ENCODE measurements at regions not wholly inside any gene's neighbourhood (a gene's known extent, or its start where the extent isn't known, plus 50 kb on each side); places are given as distances from the start of the nearest gene placed in this dataset.

DNA sequence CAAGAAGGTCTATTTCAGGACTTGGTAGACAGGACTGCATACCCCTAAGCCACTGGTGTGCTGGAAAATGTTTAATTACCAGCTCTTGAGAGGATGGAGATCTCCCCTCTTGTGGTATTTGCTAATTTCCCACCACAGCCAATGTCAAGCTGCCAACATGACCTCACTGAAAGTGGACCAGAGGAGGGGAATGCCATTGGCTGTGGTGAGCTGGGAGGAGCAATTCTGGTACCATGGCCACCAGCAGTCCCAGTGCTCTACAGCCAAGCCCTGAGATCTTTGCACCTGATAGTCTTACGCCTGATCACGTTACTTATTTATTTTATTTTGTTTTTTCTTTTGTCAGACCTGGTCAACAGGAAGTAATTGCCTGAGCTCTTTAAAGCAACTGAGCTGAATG, 82.5 kb upstream of the BCL6 start:
- H3K4me3 ChIP-seq (ENCODE audit: low read depth, poor library complexity, severe bottlenecking): no peak overlapping the region
- no peak for DNase-seq (ENCODE audit: low spot score in 2 of 2)
- intact Hi-C loops (cut with DNase I; ENCODE audit: low total_unique reads): no loop called here
- no peak for TF ChIP-seq POLR2A (IDR thresholded peaks at IDR 0.05)
- TF ChIP-seq, protein P1, sequence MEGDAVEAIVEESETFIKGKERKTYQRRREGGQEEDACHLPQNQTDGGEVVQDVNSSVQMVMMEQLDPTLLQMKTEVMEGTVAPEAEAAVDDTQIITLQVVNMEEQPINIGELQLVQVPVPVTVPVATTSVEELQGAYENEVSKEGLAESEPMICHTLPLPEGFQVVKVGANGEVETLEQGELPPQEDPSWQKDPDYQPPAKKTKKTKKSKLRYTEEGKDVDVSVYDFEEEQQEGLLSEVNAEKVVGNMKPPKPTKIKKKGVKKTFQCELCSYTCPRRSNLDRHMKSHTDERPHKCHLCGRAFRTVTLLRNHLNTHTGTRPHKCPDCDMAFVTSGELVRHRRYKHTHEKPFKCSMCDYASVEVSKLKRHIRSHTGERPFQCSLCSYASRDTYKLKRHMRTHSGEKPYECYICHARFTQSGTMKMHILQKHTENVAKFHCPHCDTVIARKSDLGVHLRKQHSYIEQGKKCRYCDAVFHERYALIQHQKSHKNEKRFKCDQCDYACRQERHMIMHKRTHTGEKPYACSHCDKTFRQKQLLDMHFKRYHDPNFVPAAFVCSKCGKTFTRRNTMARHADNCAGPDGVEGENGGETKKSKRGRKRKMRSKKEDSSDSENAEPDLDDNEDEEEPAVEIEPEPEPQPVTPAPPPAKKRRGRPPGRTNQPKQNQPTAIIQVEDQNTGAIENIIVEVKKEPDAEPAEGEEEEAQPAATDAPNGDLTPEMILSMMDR (IDR thresholded peaks at IDR 0.05): no peak
- whole genome bisulfite sequencing, 2 donors: 79 to 80% methylated on average over 2 of the region's 2 CpGs

DNA sequence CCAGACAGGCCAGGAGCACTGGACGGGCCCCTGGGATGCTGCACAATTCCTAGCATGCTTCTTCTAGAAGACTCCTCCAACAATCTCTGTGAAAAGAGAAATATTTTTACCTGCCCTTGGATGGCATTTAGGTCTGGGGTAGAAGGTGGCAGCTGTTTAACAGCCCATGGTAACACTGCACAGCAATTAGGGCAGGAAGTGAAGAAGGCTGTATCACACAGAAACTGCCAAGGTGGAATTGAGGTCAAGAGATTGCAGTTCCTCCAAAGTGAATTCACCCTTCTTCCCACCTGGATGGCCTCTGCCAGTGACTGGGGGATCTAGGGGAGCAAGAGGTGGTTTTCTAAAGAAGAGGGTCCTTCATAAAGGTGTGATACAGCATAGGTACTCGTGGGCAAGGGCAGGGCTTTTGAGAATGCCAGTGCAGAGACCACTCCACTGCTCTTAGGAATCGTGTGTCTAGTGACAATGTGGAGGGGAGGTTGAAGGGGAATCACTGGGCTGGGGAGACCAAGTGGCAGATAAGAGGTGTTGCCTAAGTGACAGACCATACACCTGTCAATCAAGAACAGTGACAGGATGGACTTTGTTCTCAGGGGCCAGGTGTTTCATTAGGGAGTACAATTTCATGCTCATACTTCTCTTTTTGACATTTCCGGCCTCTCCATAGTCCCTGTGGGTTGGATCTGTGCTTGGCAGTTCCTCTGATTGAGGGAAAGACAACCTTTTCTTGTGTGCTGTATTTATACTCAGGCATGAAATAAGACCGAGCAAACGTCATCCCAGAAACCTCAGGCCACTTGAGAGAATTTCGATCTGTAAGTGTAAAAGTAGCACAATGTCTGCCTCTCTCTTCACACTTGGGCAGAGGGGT, 83.5 kb upstream of the BCL6 start:
- no peak for DNase-seq (ENCODE audit: low spot score in 2 of 2)
- 70 to 82% methylated on average over 7 of the region's 7 CpGs for WGBS, 2 donors
- TF ChIP-seq, protein P1 (IDR thresholded peaks at IDR 0.05): no peak
- no peak for TF ChIP-seq POLR2A (IDR thresholded peaks at IDR 0.05)
- intact Hi-C loops (cut with DNase I; ENCODE audit: low total_unique reads): no loop called here
- no peak overlapping the region for H3K4me3 ChIP-seq (ENCODE audit: low read depth, poor library complexity, severe bottlenecking)

DNA sequence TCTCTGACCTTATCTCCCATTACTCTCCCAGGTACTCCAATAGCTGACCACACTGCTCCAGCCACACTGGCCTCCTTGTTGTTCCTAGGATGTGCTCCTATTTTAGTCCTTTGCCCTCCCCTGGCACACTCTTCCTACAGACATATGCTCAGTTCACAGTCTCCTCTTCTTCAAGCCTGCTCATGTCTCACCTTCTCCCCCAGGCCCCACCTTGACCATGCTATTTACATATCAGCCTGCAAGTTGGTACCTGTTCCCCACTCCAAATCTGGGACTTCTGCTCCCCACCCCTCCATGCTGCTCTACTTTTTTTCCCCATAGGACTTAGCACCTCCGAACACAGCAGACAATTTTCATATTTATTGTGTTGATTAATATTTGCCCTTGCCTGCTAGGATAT, 84.9 kb upstream of the BCL6 start:
- H3K4me3 ChIP-seq (ENCODE audit: low read depth, poor library complexity, severe bottlenecking): no peak overlapping the region
- no peak for TF ChIP-seq POLR2A (IDR thresholded peaks at IDR 0.05)
- TF ChIP-seq, protein P1 (IDR thresholded peaks at IDR 0.05): no peak
- 67% methylated on average over 1 of the region's 1 CpG for WGBS, 2 donors
- intact Hi-C loops (cut with DNase I; ENCODE audit: low total_unique reads): no loop called here
- DNase-seq (ENCODE audit: low spot score in 2 of 2): no peak

- WGBS, 2 donors: 84 to 85% methylated on average over 9 of the region's 9 CpGs
- DNase-seq (ENCODE audit: low spot score in 2 of 2): no peak
- intact Hi-C loops (cut with DNase I; ENCODE audit: low total_unique reads): no loop called here
- no peak overlapping the region for H3K4me3 ChIP-seq (ENCODE audit: low read depth, poor library complexity, severe bottlenecking)
- TF ChIP-seq POLR2A (IDR thresholded peaks at IDR 0.05): no peak
- TF ChIP-seq, protein P1 (IDR thresholded peaks at IDR 0.05): no peak
Measured at GRCh38 chr3:187831125-187832051, 86.1 kb upstream of the BCL6 start.

GRCh38 chr3:187832202-187832601, 86.9 kb upstream of the BCL6 start:
- DNase-seq (ENCODE audit: low spot score in 2 of 2): no peak
- no peak overlapping the region for H3K4me3 ChIP-seq (ENCODE audit: low read depth, poor library complexity, severe bottlenecking)
- intact Hi-C loops (cut with DNase I; ENCODE audit: low total_unique reads): no loop called here
- TF ChIP-seq, protein P1 (IDR thresholded peaks at IDR 0.05): no peak
- no peak for TF ChIP-seq POLR2A (IDR thresholded peaks at IDR 0.05)
- WGBS, 2 donors: 75% methylated on average over 3 of the region's 3 CpGs

Measured in lower leg skin (tissue), 4 donors.